GM21576 (cell line): ENCODE measurements at regions not wholly inside any gene's neighbourhood (a gene's known extent, or its start where the extent isn't known, plus 50 kb on each side); places are given as distances from the start of the nearest gene placed in this dataset.
"Not testable (repeated sequence)": the region's sequence is repeated elsewhere in the genome, so short reads cannot be mapped to it uniquely, and the experiment has no call there.

Experiments
- ATAC-seq: cut with Tn5 transposase; IDR thresholded peaks from one replicate; pipeline ENCODE4 v1.9.1; 2021; ENCODE audit warnings: mild to moderate bottlenecking, moderate library complexity; ENCODE audit not compliant: unreplicated experiment

DNA sequence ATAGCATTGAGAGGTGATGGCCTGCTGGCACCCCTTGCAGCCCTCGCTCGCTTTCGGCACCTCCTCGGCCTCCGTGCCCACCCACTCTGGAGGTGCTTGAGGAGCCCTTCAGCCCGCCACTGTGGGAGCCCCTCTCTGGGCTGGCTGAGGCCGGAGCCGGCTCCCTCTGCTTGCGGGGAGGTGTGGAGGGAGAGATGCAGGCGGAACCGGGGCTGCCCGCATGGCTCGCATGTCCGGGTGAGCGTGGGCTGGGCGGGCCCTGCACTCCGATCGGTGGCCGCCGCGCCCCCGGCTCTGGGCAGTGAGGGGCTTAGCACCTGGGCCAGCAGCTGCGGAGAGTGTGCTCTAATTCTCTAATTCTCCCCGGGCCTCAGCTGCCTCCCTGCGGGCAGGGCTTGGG, 101.1 kb downstream of the KIF4B start:
- ATAC-seq: no peak

DNA sequence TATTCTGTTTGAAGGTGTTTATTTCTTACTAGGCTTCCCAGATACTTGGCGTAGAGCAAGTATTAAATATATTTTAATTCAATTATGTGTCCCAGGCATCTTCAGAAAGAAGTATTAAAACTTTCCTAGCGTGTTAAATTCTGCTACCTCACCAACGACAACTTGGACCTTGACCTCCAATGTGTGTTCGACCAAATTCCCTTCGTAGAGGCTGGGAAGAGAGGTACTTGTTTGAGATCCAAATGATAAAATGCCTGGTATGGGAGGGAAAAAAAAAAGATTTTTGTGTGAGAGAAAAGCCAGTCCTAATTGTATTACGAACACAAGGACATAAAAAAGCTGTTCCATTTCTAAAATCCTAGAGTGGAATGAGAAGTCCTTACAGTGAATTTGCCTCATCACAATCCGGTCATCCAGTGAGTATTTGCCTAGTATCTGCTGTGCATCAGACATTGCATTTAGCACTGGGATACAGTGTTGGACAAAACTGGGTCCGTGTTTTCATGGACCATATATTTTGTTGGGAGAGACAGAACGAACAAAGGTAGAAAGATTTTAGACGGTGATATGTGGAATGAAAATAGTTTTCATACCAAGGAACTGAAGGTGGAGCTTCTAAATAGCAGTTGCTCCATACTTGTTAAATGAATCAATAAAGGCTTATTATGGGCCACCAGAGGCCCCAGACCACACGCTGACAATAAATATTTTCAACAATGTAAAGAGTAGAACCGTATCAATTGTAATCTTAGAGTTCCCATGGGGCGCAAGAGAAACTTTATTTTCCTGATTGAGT, 103.1 kb downstream of the KIF4B start:
- ATAC-seq: no peak

DNA sequence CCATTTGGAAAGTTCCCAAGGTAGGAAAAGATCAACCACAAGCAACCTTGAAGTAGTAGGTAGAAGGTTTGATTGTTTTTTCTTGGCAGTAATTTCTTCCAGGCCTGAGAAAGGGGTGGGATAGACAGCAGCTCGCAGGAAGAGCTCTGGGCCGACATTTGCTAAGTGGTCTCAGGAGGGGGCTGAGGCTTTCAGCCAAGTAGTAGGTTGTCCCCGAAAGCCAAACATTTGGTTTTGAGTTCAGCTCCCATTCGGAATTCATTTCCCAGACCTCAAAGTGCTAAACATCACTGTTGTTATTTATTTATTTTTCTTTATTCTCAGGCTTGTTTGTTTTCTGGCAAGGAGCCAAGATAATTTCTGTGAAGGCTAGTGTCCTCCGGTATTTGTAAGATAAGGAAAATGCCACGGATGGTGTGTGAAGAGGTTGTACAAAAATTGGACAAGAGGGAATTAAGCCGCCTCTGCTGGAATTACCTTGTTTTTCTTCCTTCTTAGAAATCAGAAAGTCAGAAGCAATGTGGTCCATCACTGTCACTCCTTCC, 112.1 kb downstream of the KIF4B start:
- no peak for ATAC-seq

DNA sequence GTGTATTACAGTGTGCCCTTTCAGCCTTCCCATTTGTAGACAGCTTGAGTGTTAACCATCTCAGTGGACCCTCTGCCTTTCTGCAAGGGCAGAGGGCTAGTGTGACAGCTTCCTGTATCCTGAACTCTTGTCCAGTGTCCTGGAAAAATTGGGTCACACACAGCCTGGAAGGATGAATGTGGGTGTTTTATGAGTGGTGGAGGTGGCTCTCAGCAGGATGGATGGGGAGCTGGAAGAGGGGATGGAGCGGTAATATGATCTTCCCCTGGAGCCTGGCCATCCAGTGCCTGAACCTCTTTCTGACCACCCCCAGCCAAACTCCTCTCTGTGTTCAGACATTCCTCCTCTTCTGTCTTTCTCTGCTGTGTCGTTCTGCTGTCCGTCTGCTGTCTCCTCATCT, 113.0 kb downstream of the KIF4B start:
- no peak for ATAC-seq

DNA sequence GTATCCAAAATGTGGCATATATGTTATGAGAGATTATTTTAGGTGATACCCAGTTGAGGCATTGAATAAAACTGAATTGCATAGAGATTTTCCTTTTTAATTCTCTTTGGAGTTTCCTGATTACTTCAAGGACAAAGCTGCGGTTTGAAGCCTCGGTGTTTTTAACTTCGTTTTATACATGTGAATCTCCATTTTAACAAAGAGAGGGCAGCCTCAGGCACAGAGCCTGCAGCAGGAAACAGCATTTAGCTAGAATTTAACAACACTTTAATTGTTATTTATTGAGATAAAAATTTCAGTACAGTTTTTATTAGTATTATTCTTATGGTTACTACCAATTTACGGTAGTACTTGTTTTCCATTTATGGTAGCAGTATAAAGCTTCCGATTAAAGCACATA, 114.0 kb downstream of the KIF4B start:
- no peak for ATAC-seq

DNA sequence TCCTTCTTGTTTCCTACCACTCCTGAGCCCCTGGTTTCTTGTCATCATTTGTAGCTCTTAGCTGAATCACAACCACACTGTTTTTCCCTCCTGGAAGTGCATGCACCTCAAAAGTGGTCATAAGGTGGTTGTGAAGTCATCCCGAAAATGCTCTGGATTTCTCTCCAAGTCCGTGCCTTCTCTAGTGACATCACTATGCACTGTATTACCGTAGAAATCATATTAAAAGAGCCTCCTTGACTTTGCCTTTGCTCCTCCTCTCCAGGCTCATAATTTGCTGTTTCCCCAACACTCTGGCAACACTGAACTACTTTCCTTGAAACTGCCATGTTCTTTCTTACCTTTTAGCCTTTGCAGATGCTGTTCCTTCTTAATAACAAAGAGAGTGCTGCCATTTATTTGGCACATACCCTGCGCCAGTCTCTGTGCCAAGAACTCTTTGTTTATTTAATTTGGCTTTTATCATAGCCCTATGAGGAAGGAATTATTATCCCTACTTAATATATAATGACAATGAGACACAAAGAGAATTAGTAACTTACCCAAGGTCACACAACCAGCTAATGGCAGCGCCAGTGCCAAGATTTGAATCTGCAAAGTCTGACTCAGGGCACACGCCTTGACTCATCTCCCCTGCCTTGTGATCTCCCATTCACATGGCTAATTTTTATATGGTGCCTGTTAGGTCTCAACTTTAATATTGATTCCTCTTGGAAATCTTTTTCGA, 115.4 kb downstream of the KIF4B start:
- ATAC-seq: no peak

DNA sequence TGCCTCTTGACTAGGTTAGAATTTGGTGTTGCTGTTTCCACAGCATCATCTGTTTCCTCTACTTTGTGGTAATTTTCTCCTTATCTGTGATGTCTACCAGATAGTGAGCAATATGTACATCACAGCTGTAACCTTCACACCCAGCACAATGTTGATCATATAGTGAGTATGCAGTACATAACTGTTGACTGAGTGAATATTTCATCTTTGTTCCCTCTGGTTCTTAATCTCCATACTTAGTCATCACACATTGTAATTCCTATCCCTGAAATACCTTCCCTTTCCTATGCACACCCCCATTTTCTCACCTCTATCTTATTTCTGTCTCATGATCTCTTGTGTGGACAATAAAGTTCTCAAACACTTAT, 115.9 kb downstream of the KIF4B start:
- no peak for ATAC-seq

DNA sequence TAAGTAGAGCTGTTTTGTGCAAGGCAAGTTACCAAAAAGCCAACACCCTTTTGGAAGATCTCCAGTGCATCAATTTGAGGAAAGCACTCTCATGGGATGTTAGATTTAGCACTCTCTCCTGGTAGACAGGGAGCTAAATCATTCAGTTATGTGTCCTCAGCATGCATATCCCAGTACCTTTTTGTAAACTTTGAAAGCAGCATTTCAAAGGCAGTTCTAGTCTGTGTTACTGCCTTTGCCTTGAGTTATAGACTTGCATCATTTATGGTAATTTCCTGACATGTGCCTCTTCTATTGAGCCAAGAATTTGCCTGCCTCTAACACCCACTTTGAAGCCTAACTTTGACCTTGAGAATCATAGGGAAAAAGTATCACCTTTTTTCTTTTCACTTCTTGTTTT, 120.6 kb downstream of the KIF4B start:
- no peak for ATAC-seq

DNA sequence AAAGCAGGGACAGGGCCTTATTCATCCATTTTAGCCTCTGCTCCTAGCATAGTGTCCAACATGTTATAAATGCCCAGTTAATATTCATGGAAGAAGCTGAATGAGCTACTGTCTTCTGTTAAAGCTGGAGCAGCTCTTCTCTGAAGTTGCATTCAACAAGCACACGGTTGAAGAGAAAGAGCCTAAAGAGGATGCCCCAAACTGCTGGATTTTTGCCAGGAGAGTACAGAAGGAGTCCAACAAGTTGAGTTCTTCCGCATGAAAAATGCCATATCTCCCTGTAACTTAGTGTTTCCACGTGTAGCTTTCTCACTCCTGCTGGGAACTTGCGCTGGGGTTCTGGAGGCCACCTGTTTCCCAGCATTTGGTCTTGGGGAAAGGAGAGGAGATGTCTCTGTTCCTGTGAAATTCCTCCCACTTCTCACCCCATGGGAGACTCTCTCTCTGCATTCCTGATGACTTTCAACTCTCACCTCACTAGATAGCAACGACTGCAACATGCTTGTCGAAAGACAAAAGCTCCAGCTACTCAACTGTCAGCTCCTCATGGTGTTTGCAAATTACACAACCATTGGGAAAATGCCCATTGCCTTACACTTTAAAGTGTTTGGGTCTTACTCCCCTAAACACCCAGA, 122.8 kb downstream of the KIF4B start:
- no peak for ATAC-seq

DNA sequence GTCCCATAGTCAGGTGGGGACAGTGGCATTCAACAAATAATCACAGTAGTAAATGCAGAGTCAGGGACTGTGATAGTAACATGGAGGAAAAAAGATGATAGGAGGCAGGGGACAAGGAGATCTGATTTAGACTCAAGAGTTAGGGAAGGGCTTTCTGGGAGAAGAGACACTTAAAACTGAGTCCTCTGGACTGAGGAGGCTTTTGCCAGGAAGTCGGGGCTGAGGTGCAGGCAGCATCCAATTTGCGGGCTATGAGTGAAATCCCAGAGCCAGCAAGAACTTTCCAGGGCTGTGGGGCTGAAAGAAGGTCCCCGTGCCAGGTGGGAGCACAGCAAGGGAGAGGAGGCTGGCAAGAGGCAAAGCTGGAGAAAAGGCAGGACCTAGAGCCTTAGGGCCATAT, 124.1 kb downstream of the KIF4B start:
- ATAC-seq: no peak

DNA sequence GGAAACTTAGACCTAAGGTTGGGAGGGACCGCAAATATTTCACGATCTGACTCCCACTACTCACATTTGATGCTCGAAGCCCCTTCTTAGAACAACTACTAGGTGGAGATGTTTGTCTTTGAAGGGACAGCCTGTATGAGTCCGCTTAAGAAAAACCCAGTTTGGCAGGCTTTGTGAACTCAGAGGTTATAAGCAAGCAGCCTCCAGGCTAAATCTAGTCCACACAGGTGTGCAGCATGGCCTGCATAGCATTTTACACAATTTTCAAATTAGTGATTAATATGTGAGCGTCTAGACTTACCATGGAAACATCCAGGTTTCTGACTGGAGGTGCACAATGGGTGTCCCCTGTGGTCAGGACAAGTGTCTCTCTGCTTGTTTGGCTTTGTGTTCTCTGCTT, 127.1 kb downstream of the KIF4B start:
- ATAC-seq: no peak

DNA sequence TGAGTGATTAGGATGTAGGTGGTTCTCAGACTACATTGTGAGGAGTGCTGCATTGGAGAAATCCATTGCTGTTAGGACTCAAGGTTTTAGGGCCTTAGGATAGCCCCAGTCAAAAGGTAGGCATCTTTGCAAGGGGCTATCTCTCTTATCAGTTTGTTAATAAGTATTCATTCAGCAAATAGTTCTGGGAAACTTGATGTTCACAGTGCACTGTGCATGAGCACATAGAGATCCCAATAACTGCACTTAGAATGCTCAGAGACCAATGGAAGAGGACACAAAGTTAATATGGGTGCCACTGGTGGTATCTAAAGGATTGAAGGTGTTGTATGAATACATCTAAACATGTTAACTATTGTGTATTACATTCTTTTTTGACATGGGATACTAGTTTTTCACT, 131.4 kb downstream of the KIF4B start:
- ATAC-seq: no peak

DNA sequence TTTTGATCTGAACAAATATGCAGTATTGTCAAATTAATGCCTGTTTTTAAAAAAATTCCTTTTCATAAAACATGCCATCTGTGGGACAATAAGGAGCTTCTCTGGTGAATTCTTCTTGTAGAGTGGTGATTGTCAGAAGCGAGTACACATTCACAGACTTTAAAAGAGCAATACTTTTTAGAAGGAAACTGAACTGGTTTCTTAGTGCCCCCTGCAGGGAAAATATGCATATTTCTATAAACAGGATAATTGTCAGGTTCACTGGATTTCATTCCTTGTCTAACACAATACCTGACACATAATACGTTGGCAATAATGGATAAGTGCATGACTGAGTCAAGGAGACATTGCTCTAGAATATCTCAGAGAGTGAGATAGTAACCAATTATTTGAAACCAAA, 133.7 kb downstream of the KIF4B start:
- ATAC-seq: no peak

DNA sequence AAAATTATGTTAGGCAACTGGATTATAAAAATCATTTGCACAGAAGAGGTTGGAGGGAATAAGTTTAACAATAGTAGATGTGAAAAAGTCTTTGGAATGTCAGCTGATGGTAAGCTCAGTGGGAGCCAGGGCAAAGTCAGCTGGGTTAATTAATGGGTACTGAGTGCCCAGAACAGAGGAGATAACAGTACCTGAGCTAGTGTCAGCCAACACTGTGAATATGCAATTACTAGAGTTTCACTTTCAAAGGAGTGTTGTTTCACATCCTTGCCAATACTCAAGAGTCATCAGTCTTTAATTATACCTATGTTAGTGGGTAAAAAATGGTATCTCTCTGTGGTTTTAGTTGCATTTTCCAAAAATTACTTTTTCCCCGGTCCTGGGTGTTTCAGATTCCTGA, 135.1 kb downstream of the KIF4B start:
- no peak for ATAC-seq

DNA sequence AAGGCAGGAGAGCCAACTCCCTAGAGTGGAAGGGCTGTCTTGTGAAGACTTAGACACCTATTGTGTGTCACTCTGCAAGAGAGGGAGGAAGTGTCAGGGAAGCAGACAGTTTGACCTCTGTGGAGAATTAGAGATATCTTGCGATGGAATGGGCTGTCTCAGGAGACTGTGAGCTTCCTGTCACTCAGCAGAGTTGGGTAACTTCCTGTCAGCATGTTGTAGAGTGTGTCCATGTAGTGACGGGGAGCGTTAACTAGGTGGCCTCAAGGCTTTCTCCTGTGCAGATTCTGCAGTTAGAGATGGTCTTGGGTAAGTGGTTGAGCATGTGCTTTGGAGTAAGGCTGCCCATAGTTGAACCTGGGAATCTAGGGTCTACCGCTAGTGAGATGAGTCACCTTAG, 136.5 kb downstream of the KIF4B start:
- no peak for ATAC-seq

DNA sequence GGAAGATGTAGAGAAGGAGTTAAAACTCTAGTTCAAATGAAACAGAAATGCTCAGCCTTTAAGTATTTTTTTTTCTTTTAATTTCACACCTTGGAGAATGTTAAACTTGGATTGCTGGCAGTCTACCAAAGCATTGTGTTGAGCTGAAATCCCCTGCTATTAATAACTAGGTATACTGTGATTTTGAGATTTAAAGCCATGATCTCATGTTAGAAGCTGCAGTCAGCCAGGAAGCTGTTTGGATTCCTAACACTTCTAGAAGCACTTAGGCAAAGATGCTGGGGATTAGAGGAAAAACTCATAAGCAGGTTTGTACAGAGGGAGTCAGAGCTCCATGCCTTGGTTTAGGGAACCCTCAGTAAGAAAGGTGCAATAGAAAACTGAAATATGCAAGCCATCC, 141.4 kb downstream of the KIF4B start:
- ATAC-seq: no peak

DNA sequence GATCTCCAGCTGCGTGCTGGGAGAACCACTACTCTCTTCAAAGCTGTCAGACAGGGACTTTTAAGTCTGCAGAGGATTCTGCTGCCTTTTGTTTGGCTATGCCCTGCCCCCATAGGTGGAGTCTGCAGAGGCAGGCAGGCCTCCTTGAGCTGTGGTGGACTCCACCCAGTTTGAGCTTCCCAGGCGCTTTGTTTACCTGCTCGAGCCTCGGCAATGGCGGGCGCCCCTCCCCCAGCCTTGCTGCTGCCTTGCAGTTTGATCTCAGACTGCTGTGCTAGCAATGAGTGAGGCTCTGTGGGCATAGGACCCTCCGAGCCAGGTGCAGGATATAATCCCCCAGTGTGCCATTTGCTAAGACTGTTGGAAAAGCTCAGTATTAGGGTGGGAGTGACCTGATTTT, 149.5 kb downstream of the KIF4B start:
- ATAC-seq: not testable (repeated sequence)

DNA sequence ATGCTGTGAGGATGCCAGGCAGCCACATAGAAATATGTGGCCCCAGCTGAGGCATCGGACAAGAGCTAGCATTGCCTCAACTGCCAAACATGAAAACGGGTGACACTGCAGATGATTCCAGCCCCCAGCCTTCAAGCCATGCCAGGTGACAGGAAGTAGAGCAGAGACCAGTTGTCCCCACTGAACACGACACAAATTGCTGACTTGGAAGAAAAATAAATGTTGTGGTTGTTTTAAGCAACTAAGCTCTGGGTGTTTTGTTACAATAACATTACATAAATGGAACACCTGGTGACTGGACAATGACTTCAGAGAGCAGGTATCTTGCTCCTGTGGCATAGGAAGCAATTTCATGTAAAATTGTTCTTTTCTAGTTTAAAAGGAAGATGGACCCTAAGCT, 154.2 kb downstream of the KIF4B start:
- ATAC-seq: no peak

DNA sequence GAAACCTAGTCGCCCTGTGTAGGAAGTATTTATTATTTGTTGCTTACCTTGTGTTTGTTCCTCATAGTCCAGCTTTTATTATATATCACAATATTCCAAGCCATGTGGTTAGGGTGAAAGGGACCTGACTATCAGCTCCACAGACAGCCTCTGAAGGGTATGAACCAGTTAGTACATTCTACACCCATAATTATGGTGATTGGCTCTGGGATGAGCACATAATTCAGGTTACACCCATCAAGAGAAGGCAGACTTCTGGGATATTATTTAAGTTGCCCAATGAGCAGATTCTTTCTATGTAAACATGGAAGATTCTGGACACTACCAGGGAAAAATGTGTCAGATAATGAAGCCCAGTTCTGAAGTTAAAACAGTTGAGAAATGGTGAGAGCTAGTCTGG, 168.0 kb downstream of the KIF4B start:
- ATAC-seq: no peak

DNA sequence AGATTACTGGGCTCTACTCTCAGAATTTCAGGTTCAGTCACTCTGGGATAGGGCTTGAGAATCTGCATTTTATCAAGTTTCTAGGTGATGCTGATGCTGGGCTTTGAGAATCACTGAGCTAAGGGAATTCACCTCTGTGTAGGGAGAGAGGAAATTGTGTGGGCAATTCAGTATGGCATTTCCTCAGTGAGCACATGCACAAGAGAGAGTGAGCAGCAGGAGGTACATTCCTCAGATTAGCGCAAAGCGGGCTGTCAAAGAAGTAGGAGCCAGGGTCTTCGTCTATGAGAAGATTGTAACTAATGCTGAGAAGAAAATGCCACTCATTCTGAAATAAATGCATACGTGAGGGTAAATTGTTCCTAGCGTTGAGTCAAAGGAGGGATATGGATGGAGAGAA, 175.9 kb downstream of the KIF4B start:
- ATAC-seq: no peak

DNA sequence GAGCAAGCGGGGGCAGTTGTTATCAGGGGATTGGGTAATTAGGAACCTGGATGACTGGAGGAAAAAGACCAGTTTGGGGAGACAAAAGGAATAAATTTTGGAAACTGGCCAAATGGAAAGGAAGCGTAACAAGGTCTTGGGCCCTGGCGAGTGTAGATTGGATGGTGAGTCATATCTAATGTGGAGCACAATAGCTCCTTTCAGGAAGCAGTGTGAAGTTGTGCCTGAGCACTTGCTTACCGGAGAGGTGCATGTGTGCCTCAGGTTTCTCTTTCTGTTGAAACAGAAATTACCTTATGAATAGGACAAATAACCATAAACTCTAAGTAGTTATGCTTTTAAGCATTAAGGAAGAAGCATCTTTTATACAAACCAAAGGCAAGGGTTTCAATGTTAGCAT, 176.4 kb downstream of the KIF4B start:
- ATAC-seq: no peak

DNA sequence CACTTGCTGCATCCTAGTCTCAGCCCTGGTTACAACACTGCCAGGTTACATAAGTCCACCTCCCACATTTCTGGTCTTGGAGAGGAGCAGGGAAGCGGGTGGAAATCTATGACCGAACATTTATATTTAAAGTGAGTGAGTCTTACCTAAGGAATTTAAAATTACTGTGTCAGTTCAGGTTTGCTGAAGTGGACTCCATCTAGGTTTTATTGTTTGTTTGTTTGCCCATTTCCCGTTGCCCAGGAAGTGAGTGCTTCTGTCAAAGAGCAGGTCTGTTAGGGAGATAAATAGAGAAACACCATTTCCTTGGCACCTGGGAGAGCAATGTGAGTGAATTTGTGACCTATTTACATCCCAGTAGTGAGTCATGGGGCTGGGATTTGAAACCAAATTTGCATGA, 179.5 kb downstream of the KIF4B start:
- ATAC-seq: no peak
